ENCODE measurements at regions not wholly inside any gene's neighbourhood (a gene's known extent, or its start where the extent isn't known, plus 50 kb on each side); places are given as distances from the start of the nearest gene placed in this dataset.

DNA sequence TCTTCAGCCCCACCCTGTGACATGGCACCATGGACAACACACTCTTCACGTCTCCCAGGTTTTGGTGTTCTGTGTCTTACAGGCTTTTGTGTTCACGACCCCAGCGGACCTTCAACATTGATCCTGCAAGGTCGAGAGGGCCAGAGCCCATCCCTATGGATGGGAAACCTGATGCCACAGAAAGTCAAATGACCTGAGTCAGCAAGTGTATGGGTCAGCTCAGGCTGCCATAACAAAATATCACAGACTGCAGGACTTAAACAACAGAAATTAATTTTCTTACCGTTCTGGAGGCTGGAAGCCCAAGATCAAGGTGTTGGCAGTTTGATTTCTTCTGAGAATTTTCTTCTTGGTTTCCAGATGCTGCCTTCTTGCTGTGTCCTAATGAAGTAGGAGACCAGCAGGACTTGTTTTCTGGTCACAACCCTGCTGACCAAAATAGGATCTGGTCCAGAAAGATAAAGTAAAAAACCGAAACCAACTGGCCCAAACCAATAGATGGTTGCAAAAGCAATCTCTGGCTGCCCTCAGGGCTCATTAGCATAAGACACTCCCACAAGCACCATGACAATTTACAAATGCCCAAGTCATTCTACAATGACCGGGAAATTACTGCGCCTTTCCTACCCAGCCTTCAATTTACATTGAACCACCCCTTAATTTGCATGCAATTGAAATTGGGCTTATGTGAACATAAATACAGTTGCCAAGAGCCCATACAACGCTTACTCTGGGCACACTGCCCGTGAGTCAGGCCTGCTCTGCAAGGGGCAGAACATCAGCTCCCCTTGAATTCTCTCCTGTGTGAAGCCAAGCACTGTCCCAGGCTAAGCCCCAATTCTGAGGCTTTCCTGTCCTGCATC lies 82.9 kb upstream of the SLC22A11 start:
- H3K27me3 ChIP-seq (ENCODE audit: insufficient read depth, poor library complexity, severe bottlenecking), result no peaks in the 10 kb centered on the region
- no peak for DNase-seq (ENCODE audit: low read depth in 1 of 2, low spot score in 1 of 2)
- no peak overlapping the region for H3K4me3 ChIP-seq (replicated peaks; ENCODE audit: insufficient read depth, low read length)
- no peak overlapping the region for H3K27ac ChIP-seq (replicated peaks)
- TF ChIP-seq POLR2AphosphoS5 (IDR thresholded peaks at IDR 0.05; ENCODE audit: low read depth), result no peak
- TF ChIP-seq, protein P1, sequence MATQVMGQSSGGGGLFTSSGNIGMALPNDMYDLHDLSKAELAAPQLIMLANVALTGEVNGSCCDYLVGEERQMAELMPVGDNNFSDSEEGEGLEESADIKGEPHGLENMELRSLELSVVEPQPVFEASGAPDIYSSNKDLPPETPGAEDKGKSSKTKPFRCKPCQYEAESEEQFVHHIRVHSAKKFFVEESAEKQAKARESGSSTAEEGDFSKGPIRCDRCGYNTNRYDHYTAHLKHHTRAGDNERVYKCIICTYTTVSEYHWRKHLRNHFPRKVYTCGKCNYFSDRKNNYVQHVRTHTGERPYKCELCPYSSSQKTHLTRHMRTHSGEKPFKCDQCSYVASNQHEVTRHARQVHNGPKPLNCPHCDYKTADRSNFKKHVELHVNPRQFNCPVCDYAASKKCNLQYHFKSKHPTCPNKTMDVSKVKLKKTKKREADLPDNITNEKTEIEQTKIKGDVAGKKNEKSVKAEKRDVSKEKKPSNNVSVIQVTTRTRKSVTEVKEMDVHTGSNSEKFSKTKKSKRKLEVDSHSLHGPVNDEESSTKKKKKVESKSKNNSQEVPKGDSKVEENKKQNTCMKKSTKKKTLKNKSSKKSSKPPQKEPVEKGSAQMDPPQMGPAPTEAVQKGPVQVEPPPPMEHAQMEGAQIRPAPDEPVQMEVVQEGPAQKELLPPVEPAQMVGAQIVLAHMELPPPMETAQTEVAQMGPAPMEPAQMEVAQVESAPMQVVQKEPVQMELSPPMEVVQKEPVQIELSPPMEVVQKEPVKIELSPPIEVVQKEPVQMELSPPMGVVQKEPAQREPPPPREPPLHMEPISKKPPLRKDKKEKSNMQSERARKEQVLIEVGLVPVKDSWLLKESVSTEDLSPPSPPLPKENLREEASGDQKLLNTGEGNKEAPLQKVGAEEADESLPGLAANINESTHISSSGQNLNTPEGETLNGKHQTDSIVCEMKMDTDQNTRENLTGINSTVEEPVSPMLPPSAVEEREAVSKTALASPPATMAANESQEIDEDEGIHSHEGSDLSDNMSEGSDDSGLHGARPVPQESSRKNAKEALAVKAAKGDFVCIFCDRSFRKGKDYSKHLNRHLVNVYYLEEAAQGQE (IDR thresholded peaks at IDR 0.05; ENCODE audit: insufficient replicate concordance, low read depth), result no peak
- TF ChIP-seq SPI1 (IDR thresholded peaks at IDR 0.05; ENCODE audit: borderline replicate concordance, low read depth), result no peak
- no peak for TF ChIP-seq GABPA (IDR thresholded peaks at IDR 0.05; ENCODE audit: low read depth)
- TF ChIP-seq, protein P2, sequence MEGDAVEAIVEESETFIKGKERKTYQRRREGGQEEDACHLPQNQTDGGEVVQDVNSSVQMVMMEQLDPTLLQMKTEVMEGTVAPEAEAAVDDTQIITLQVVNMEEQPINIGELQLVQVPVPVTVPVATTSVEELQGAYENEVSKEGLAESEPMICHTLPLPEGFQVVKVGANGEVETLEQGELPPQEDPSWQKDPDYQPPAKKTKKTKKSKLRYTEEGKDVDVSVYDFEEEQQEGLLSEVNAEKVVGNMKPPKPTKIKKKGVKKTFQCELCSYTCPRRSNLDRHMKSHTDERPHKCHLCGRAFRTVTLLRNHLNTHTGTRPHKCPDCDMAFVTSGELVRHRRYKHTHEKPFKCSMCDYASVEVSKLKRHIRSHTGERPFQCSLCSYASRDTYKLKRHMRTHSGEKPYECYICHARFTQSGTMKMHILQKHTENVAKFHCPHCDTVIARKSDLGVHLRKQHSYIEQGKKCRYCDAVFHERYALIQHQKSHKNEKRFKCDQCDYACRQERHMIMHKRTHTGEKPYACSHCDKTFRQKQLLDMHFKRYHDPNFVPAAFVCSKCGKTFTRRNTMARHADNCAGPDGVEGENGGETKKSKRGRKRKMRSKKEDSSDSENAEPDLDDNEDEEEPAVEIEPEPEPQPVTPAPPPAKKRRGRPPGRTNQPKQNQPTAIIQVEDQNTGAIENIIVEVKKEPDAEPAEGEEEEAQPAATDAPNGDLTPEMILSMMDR (IDR thresholded peaks at IDR 0.05; ENCODE audit: insufficient read depth, low read length), result no peak

DNA sequence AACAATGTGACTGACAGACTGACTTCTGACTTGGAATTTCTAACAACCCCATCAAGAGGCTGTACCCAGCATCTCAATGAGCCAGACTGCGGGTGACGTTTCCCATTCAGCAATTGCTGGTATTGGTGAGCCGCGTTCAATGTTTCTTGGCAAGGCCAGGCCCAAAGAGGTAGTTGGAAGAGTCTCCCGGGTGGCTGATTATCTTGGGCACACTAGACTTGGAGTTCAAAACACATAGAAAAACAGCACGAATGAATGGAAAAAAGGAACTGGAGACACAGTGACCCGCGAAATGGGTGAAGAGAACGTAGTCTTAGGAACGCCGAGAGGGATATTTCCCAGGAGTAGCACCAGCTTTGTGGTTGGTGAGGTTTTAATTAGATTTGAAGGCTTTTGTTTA lies 81.1 kb upstream of the SLC22A11 start:
- TF ChIP-seq, protein P2 (IDR thresholded peaks at IDR 0.05; ENCODE audit: insufficient read depth, low read length), result no peak
- TF ChIP-seq POLR2AphosphoS5 (IDR thresholded peaks at IDR 0.05; ENCODE audit: low read depth), result no peak
- no peak for TF ChIP-seq GABPA (IDR thresholded peaks at IDR 0.05; ENCODE audit: low read depth)
- no peak for TF ChIP-seq SPI1 (IDR thresholded peaks at IDR 0.05; ENCODE audit: borderline replicate concordance, low read depth)
- TF ChIP-seq, protein P1 (IDR thresholded peaks at IDR 0.05; ENCODE audit: insufficient replicate concordance, low read depth), result no peak
- Histone ChIP-seq H3K27ac (replicated peaks) (no peak overlapping the region), H3K4me3 (replicated peaks; ENCODE audit: insufficient read depth, low read length) (no peak overlapping the region), H3K27me3 (ENCODE audit: insufficient read depth, poor library complexity, severe bottlenecking) (no peaks in the 10 kb centered on the region)
- no peak for DNase-seq (ENCODE audit: low read depth in 1 of 2, low spot score in 1 of 2)

GRCh38 chr11:64475145-64475544 lies 80.6 kb upstream of the SLC22A11 start:
- no peak overlapping the region for H3K27ac ChIP-seq (replicated peaks)
- TF ChIP-seq POLR2AphosphoS5 (IDR thresholded peaks at IDR 0.05; ENCODE audit: low read depth) (no peak), GABPA (IDR thresholded peaks at IDR 0.05; ENCODE audit: low read depth) (no peak), SPI1 (IDR thresholded peaks at IDR 0.05; ENCODE audit: borderline replicate concordance, low read depth) (no peak)
- TF ChIP-seq, protein P2 (IDR thresholded peaks at IDR 0.05; ENCODE audit: insufficient read depth, low read length), result no peak
- TF ChIP-seq, protein P1 (IDR thresholded peaks at IDR 0.05; ENCODE audit: insufficient replicate concordance, low read depth), result no peak
- DNase-seq (ENCODE audit: low read depth in 1 of 2, low spot score in 1 of 2), result no peak
- no peaks in the 10 kb centered on the region for H3K27me3 ChIP-seq (ENCODE audit: insufficient read depth, poor library complexity, severe bottlenecking)
- no peak overlapping the region for H3K4me3 ChIP-seq (replicated peaks; ENCODE audit: insufficient read depth, low read length)
